A673 (cell line): ENCODE measurements at regions not wholly inside any gene's neighbourhood (a gene's known extent, or its start where the extent isn't known, plus 50 kb on each side); places are given as distances from the start of the nearest gene placed in this dataset.
"Not testable (repeated sequence)": the region's sequence is repeated elsewhere in the genome, so short reads cannot be mapped to it uniquely, and the experiment has no call there.

ENCODE experiments used
- BruUV-seq: library from RNA; stranded (reverse); fragments of 400-500 nt; replicated peaks from 2 replicates; lab custom pipeline; 2021; lab: Mats Ljungman, UMichigan
- CTCF ChIA-PET: fragments of 300-600 bp; sonication (Branson Sonifier 250); formaldehyde crosslinking; loops from one replicate; lab custom pipeline; 2022; ENCODE audit warnings: antibody characterized with exemption; lab: Charles Lee
- POLR2A ChIA-PET: fragments of 300-600 bp; sonication (Branson Sonifier 250); formaldehyde crosslinking; loops from one replicate; lab custom pipeline; 2022; ENCODE audit warnings: antibody characterized with exemption; ENCODE audit not compliant: low non-redundant PET; lab: Charles Lee
- DNase-seq: peaks from one replicate; pipeline ENCODE4 v3.0.0-alpha.2; 2015; ENCODE audit warnings: low spot score
- H3K27ac ChIP-seq: fragments of 200-600 bp; sonication (generic); 2 replicates; pipeline ENCODE4 v1.5.1; 2016; ENCODE audit warnings: mixed run types, low read depth, mild to moderate bottlenecking, mixed read lengths, antibody characterized with exemption, low read length; ENCODE audit not compliant: poor library complexity, severe bottlenecking
- H3K27me3 ChIP-seq: fragments of 200-600 bp; sonication (generic); replicated peaks from 2 replicates; pipeline ENCODE4 v1.6.1; 2017; ENCODE audit warnings: mixed run types, low read depth, mild to moderate bottlenecking, mixed read lengths, antibody characterized with exemption, low read length; ENCODE audit not compliant: insufficient read depth, poor library complexity
- H3K36me3 ChIP-seq: fragments of 200-600 bp; sonication (generic); 2 replicates; pipeline ENCODE4 v1.6.1; 2016; ENCODE audit warnings: mixed run types, mild to moderate bottlenecking, mixed read lengths, antibody characterized with exemption, low read length; ENCODE audit not compliant: insufficient read depth, poor library complexity, severe bottlenecking
- H3K4me1 ChIP-seq: fragments of 200-600 bp; sonication (generic); 2 replicates; pipeline ENCODE4 v1.6.1; 2017; ENCODE audit warnings: mixed run types, mild to moderate bottlenecking, mixed read lengths, antibody characterized with exemption, low read length; ENCODE audit not compliant: insufficient read depth, poor library complexity, severe bottlenecking
- H3K4me3 ChIP-seq: fragments of 200-600 bp; sonication (generic); 2 replicates; pipeline ENCODE4 v1.5.1; 2016; ENCODE audit warnings: low read depth, mixed run types, mild to moderate bottlenecking, mixed read lengths, low read length; ENCODE audit not compliant: poor library complexity, severe bottlenecking
- H3K9me3 ChIP-seq: fragments of 200-600 bp; sonication (generic); 2 replicates; pipeline ENCODE4 v1.6.1; 2016; ENCODE audit warnings: mixed run types, low read depth, mild to moderate bottlenecking, mixed read lengths, antibody characterized with exemption, low read length; ENCODE audit not compliant: poor library complexity, severe bottlenecking
- EZH2 ChIP-seq: fragments of 200-600 bp; sonication (generic); IDR thresholded peaks from 2 replicates; pipeline ENCODE4 v1.6.1; 2017; ENCODE audit warnings: borderline replicate concordance, low read depth, mild to moderate bottlenecking, mixed read lengths, antibody characterized with exemption, low read length; ENCODE audit not compliant: poor library complexity, severe bottlenecking
- intact Hi-C: fragments of 100-400 bp; cut with micrococcal nuclease; formaldehyde crosslinking; loops from one replicate; pipeline ENCODE4 v1.10.0; 2022; ENCODE audit not compliant: unreplicated experiment
- TF ChIP-seq, protein P1 (sequence below): fragments of 300-800, 200-600 bp; sonication (generic); conservative IDR thresholded peaks from 2 replicates; pipeline ENCODE4 v1.5.1; 2017; ENCODE audit warnings: low read depth, mild to moderate bottlenecking, antibody characterized with exemption, low read length, moderate library complexity, mixed read lengths

GRCh38 chr9:80485420-80486250, 913.9 kb downstream of the TLE4 start:
- ChIA-PET CTCF (no interaction called here), POLR2A (no interaction called here)
- TF ChIP-seq, protein P1, sequence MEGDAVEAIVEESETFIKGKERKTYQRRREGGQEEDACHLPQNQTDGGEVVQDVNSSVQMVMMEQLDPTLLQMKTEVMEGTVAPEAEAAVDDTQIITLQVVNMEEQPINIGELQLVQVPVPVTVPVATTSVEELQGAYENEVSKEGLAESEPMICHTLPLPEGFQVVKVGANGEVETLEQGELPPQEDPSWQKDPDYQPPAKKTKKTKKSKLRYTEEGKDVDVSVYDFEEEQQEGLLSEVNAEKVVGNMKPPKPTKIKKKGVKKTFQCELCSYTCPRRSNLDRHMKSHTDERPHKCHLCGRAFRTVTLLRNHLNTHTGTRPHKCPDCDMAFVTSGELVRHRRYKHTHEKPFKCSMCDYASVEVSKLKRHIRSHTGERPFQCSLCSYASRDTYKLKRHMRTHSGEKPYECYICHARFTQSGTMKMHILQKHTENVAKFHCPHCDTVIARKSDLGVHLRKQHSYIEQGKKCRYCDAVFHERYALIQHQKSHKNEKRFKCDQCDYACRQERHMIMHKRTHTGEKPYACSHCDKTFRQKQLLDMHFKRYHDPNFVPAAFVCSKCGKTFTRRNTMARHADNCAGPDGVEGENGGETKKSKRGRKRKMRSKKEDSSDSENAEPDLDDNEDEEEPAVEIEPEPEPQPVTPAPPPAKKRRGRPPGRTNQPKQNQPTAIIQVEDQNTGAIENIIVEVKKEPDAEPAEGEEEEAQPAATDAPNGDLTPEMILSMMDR = no peak
- no peak for TF ChIP-seq EZH2
- BruUV-seq = no TSS peak
- intact Hi-C loops = no loop called here
- Histone ChIP-seq H3K27ac (peak overlapping the region; percentile 61), H3K27me3 (no peaks in the 10 kb centered on the region), H3K4me1 (peaks cover 6% of the 10 kb centered on the region), H3K4me3 (no peak overlapping the region), H3K9me3 (peaks cover 8% of the 10 kb centered on the region), H3K36me3 (no peaks in the 10 kb centered on the region)
- DNase-seq = peak; percentile 62

DNA sequence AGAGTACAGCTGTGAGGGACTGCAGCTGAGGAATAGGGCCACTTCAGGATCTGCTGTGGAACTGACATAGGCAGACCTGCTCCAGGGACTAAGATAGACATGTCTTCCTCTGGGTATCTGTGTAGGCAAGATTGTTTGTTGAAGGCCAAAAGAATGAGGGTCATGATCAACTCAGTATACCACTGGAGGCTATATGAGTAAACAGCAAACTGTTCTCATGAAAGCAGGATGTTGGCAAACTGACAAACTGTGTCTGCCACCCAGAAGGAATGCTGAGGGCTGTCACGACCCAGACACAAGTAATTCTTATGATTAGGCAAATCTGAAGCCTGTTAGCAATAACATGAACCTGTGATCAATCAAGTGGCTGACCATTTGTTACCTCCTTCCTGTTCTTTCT, 910.5 kb downstream of the TLE4 start:
- BruUV-seq, H3K27me3 ChIP-seq, DNase-seq, intact Hi-C loops, H3K4me3 ChIP-seq, POLR2A ChIA-PET, CTCF ChIA-PET, H3K9me3 ChIP-seq, H3K27ac ChIP-seq, H3K4me1 ChIP-seq, H3K36me3 ChIP-seq: not testable (repeated sequence)

DNA sequence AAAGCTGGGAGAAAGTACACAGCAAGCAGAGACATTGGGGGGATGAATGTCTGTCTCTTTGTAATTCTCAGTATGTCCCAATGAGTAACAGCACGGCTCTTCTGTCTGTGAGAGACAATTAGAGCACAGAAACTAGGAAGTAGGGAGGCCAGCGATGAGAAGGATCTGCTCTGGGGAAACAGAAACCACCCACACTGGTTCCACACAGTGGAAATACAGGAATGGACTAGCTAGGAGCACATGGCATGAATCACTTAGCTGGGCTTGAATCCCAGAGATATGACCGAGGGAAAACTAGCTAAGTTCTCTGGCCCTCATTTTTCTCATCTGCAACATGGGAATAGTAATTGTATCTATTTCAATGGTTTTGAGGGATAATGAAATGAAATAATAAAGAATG, 895.9 kb downstream of the TLE4 start:
- TF ChIP-seq, protein P1 = no peak
- TF ChIP-seq EZH2 = no peak
- Histone ChIP-seq H3K9me3 (no peaks in the 10 kb centered on the region), H3K4me1 (no peaks in the 10 kb centered on the region), H3K36me3 (no peaks in the 10 kb centered on the region), H3K4me3 (no peak overlapping the region), H3K27me3 (no peaks in the 10 kb centered on the region), H3K27ac (no peak overlapping the region)
- intact Hi-C loops = no loop called here
- DNase-seq = no peak
- no TSS peak for BruUV-seq
- POLR2A ChIA-PET = no interaction called here
- CTCF ChIA-PET = no interaction called here

DNA sequence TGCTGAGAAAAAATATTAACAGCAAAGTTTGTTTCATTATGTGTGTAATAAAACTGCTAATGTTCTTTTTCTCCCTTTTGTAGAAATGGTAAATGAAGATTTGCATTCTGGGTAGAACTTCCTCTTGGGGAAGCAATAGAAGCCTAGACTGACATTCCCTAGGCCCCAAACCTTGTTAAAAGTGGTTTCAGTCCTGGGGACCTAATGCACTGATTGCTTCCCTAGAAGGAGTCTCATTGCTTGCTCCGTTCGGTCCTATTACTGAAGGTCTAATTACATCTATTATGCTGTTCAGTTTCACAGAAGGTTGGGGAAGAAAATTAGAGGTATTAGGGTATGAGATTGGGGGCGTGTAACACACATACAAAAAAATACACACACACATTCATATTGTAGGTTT, 893.8 kb downstream of the TLE4 start:
- intact Hi-C loops = no loop called here
- TF ChIP-seq EZH2 = no peak
- TF ChIP-seq, protein P1 = no peak
- CTCF ChIA-PET = no interaction called here

More for the DNA sequence above, 893.8 kb downstream of the TLE4 start:
- DNase-seq = no peak
- Histone ChIP-seq H3K27me3 (no peaks in the 10 kb centered on the region), H3K36me3 (no peaks in the 10 kb centered on the region), H3K4me1 (no peaks in the 10 kb centered on the region), H3K9me3 (no peaks in the 10 kb centered on the region), H3K27ac (no peak overlapping the region), H3K4me3 (no peak overlapping the region)
- POLR2A ChIA-PET = no interaction called here
- no TSS peak for BruUV-seq
